ENCODE measurements at regions not wholly inside any gene's neighbourhood (a gene's known extent, or its start where the extent isn't known, plus 50 kb on each side); places are given as distances from the start of the nearest gene placed in this dataset.

- ChIA-PET CTCF (interaction anchor here (2.2 to 2.9 kb wide), 2 partner anchors 51 to 419 kb away, joined by 11 to 30 read pairs; no protein-coding TSS in a partner anchor), POLR2A (no interaction called here)
- intact Hi-C loops (cut with micrococcal nuclease; ENCODE audit: unreplicated experiment), result loop anchor here (5.0 kb wide), 2 partner anchors 186 to 261 kb away; no protein-coding TSS in a partner anchor
- no TSS peak for BruUV-seq (replicated peaks)
- Histone ChIP-seq H3K4me3 (ENCODE audit: low read depth, low read length) (no peak overlapping the region), H3K36me3 (ENCODE audit: control insufficient read depth, insufficient read depth, low read length) (no peaks in the 10 kb centered on the region), H3K27me3 (replicated peaks; ENCODE audit: control insufficient read depth, insufficient read depth, low read length) (no peaks in the 10 kb centered on the region), H3K4me1 (peaks cover 36% of the 10 kb centered on the region), H3K9me3 (no peaks in the 10 kb centered on the region)
- no peak overlapping the region for H3K27ac Mint-ChIP-seq (ENCODE audit: unreplicated experiment)
- no peaks in the 10 kb centered on the region for H3K9me3 Mint-ChIP-seq (ENCODE audit: unreplicated experiment)
- no peak for DNase-seq
- H3K4me3 Mint-ChIP-seq (ENCODE audit: unreplicated experiment), result no peak overlapping the region
- no peak for TF ChIP-seq CTCF (IDR thresholded peaks at IDR 0.05; ENCODE audit: insufficient read depth in 1 of 2, low read depth in 1 of 2, low read length in 1 of 2, severe bottlenecking in 1 of 2, unreplicated experiment in 1 of 2)
- H3K36me3 Mint-ChIP-seq (ENCODE audit: insufficient read depth, unreplicated experiment), result peaks cover 4% of the 10 kb centered on the region
- H3K4me1 Mint-ChIP-seq (ENCODE audit: low read depth, unreplicated experiment), result peaks cover 40% of the 10 kb centered on the region
- H3K27me3 Mint-ChIP-seq (ENCODE audit: insufficient read depth, unreplicated experiment), result no peaks in the 10 kb centered on the region
Measured at GRCh38 chr2:62413116-62413663, 92.8 kb downstream of the TMEM17 start.

- BruUV-seq (replicated peaks), result no TSS peak
- H3K4me3 ChIP-seq (ENCODE audit: low read depth, low read length), result no peak overlapping the region
- Mint-ChIP-seq H3K9me3 (ENCODE audit: unreplicated experiment) (no peaks in the 10 kb centered on the region), H3K27me3 (ENCODE audit: insufficient read depth, unreplicated experiment) (no peaks in the 10 kb centered on the region), H3K4me3 (ENCODE audit: unreplicated experiment) (no peak overlapping the region), H3K27ac (ENCODE audit: unreplicated experiment) (peak overlapping the region; percentile 84), H3K36me3 (ENCODE audit: insufficient read depth, unreplicated experiment) (peaks cover 4% of the 10 kb centered on the region), H3K4me1 (ENCODE audit: low read depth, unreplicated experiment) (peaks cover 49% of the 10 kb centered on the region)
- intact Hi-C loops (cut with micrococcal nuclease; ENCODE audit: unreplicated experiment), result loop anchor here (5.0 kb wide), 2 partner anchors 185 to 260 kb away; no protein-coding TSS in a partner anchor
- no peaks in the 10 kb centered on the region for H3K36me3 ChIP-seq (ENCODE audit: control insufficient read depth, insufficient read depth, low read length)
- H3K27me3 ChIP-seq (replicated peaks; ENCODE audit: control insufficient read depth, insufficient read depth, low read length), result no peaks in the 10 kb centered on the region
- CTCF ChIA-PET, result interaction anchor here (0.5 to 2.9 kb wide), 11 partner anchors 32 to 638 kb away, joined by 3 to 30 read pairs (median 5); no protein-coding TSS in a partner anchor
- TF ChIP-seq CTCF (IDR thresholded peaks at IDR 0.05; ENCODE audit: insufficient read depth in 1 of 2, low read depth in 1 of 2, low read length in 1 of 2, severe bottlenecking in 1 of 2, unreplicated experiment in 1 of 2), result no peak
- H3K4me1 ChIP-seq, result peaks cover 42% of the 10 kb centered on the region
- H3K9me3 ChIP-seq, result no peaks in the 10 kb centered on the region
- POLR2A ChIA-PET, result interaction anchor here (1.4 kb wide), 1 partner anchor 214 kb away, joined by 5 read pairs; no protein-coding TSS in a partner anchor
- DNase-seq, result peak in 1 of 2 experiments; percentile 25
Measured at GRCh38 chr2:62412347-62412742, 93.7 kb downstream of the TMEM17 start.

- Mint-ChIP-seq H3K36me3 (ENCODE audit: insufficient read depth, unreplicated experiment) (peaks cover 4% of the 10 kb centered on the region), H3K9me3 (ENCODE audit: unreplicated experiment) (no peaks in the 10 kb centered on the region), H3K27me3 (ENCODE audit: insufficient read depth, unreplicated experiment) (no peaks in the 10 kb centered on the region), H3K4me1 (ENCODE audit: low read depth, unreplicated experiment) (peaks cover 53% of the 10 kb centered on the region), H3K27ac (ENCODE audit: unreplicated experiment) (peak overlapping the region; percentile 84), H3K4me3 (ENCODE audit: unreplicated experiment) (peak overlapping the region; percentile 66)
- intact Hi-C loops (cut with micrococcal nuclease; ENCODE audit: unreplicated experiment), result loop anchor here (1.0 to 5.0 kb wide), 10 partner anchors 29 to 646 kb away; partner anchors contain the start of gene B3GNT2
- H3K9me3 ChIP-seq, result no peaks in the 10 kb centered on the region
- no peak overlapping the region for H3K4me3 ChIP-seq (ENCODE audit: low read depth, low read length)
- DNase-seq, result no peak
- ChIA-PET CTCF (interaction anchor here (0.6 to 2.9 kb wide), 13 partner anchors 25 to 1031 kb away, joined by 3 to 30 read pairs (median 4); partner anchors contain the start of gene B3GNT2), POLR2A (interaction anchor here (0.6 to 1.4 kb wide), 5 partner anchors 79 to 1529 kb away, joined by 3 to 5 read pairs (median 4); partner anchors contain the start of genes B3GNT2 and REL)
- no peaks in the 10 kb centered on the region for H3K27me3 ChIP-seq (replicated peaks; ENCODE audit: control insufficient read depth, insufficient read depth, low read length)
- TF ChIP-seq CTCF (IDR thresholded peaks at IDR 0.05; ENCODE audit: insufficient read depth in 1 of 2, low read depth in 1 of 2, low read length in 1 of 2, severe bottlenecking in 1 of 2, unreplicated experiment in 1 of 2), result no peak
- BruUV-seq (replicated peaks), result no TSS peak
- H3K36me3 ChIP-seq (ENCODE audit: control insufficient read depth, insufficient read depth, low read length), result no peaks in the 10 kb centered on the region
- peaks cover 50% of the 10 kb centered on the region for H3K4me1 ChIP-seq
Measured at GRCh38 chr2:62410926-62411456, 95.0 kb downstream of the TMEM17 start.
